ENCODE measurements at regions not wholly inside any gene's neighbourhood (a gene's known extent, or its start where the extent isn't known, plus 50 kb on each side); places are given as distances from the start of the nearest gene placed in this dataset.

DNA sequence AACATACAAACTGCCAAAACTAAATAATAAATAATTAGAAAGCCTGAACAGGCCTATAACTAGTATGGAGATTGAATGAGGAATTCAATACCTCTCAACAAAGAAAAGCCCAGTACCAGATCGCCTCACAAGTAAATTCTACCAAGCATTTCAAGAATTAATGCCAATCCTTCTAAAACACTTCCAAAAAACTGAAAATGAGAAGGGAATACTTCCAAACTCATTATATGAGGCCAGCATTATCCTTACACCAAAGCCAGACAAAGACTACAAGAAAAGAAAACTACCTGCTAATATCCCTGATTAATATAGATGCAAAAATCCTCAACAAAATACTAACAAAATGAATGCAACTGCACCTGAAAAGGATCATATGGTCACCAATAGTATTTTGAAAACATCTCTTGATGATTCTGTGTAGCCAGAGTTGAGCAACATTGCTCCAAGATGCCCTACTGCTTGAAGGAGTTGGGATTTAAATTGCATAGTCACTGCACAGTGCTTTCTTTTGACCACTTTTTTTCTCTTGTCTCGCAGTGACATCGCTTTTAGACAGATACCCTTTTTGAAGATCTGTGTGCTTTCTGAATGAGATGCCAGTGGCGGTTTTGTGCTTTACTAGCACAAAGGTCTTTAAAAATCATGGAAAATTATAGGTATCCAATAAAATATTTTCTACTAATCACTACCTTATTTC, 487.2 kb upstream of the RASGRP1 start:
- no peaks in the 10 kb centered on the region for H3K4me1 ChIP-seq (ENCODE audit: control insufficient read depth, insufficient read depth, low read length)
- no peak overlapping the region for H3K9ac ChIP-seq (ENCODE audit: low read depth, low read length)
- H3K36me3 ChIP-seq (ENCODE audit: control insufficient read depth, insufficient read depth, low read length) = no peaks in the 10 kb centered on the region
- H3K4me3 ChIP-seq (ENCODE audit: low read depth, low read length) = no peak overlapping the region
- no peaks in the 10 kb centered on the region for H3K9me3 ChIP-seq (ENCODE audit: control insufficient read depth, insufficient read depth, low read length)
- no peaks in the 10 kb centered on the region for H3K27me3 ChIP-seq (ENCODE audit: control insufficient read depth, insufficient read depth, low read length)

DNA sequence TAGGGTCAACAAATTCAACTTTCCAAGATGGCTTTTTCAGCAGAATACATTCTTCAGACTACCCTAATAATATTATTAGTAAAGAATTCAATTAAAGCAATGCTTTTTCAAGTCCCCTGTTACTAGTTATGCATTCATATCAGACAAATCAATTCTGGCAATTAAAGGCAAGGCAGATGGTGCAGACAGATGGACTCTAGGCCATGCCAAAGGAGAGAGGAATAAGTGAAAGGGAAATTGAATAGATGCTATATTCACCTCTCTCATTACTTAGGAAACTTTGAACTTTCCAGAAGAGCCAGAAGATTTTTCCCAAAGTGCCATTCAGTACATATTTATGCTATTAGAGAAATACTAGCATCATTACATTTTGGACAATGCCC, 487.7 kb upstream of the RASGRP1 start:
- H3K36me3 ChIP-seq (ENCODE audit: control insufficient read depth, insufficient read depth, low read length) = no peaks in the 10 kb centered on the region
- H3K9me3 ChIP-seq (ENCODE audit: control insufficient read depth, insufficient read depth, low read length) = no peaks in the 10 kb centered on the region
- H3K4me1 ChIP-seq (ENCODE audit: control insufficient read depth, insufficient read depth, low read length) = no peaks in the 10 kb centered on the region
- no peak overlapping the region for H3K9ac ChIP-seq (ENCODE audit: low read depth, low read length)
- no peak overlapping the region for H3K4me3 ChIP-seq (ENCODE audit: low read depth, low read length)
- no peaks in the 10 kb centered on the region for H3K27me3 ChIP-seq (ENCODE audit: control insufficient read depth, insufficient read depth, low read length)

DNA sequence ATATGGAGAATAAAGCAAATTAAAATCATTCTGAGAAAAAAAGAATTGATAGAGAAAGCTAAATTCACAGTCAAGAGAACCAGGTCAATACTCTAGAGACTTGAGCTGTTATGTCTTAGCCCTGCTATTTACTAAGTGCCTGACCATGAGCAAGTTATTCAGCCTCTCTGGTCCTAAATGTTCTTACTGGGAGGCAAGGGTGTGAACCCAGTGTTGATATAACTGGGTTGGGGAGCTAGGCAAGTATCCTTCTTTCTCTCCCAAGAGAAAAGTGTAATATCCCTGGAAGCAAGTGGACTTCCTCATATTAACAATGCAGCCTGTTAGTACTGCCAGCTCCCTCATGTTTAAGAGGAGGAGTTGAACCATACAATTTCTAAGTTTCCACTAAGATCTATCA, 488.9 kb upstream of the RASGRP1 start:
- Histone ChIP-seq H3K9ac (ENCODE audit: low read depth, low read length) (no peak overlapping the region), H3K9me3 (ENCODE audit: control insufficient read depth, insufficient read depth, low read length) (no peaks in the 10 kb centered on the region), H3K36me3 (ENCODE audit: control insufficient read depth, insufficient read depth, low read length) (no peaks in the 10 kb centered on the region), H3K4me1 (ENCODE audit: control insufficient read depth, insufficient read depth, low read length) (no peaks in the 10 kb centered on the region), H3K4me3 (ENCODE audit: low read depth, low read length) (no peak overlapping the region), H3K27me3 (ENCODE audit: control insufficient read depth, insufficient read depth, low read length) (no peaks in the 10 kb centered on the region)

DNA sequence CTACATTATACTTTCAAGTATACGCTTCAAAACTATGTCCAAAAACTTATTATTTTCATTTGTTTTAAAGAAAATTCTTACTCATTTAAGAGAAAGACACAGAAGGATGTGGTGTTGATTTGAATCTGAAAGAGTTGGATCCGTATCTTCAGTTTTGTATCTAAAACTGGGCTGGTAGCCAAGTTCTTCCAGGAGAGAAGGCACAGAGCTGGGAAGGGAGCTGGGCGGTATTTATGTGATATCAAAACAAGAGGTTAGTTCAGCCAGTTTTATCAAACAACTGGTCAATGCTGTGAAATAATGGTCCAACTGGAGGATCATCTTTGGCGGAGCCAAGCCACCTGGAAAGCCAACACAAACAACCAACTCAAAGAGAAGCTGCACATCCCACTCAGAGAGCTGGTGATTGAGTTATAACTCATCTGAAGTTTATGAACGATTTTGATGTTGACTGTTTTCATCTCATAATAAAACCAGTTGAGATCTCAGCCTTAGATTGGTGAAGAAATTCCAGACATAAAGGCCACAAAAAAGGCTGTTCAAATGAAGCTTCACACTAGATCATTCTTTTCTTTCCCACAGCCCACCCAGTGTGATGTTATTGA, 489.6 kb upstream of the RASGRP1 start:
- Histone ChIP-seq H3K9me3 (ENCODE audit: control insufficient read depth, insufficient read depth, low read length) (no peaks in the 10 kb centered on the region), H3K4me1 (ENCODE audit: control insufficient read depth, insufficient read depth, low read length) (no peaks in the 10 kb centered on the region), H3K9ac (ENCODE audit: low read depth, low read length) (no peak overlapping the region), H3K36me3 (ENCODE audit: control insufficient read depth, insufficient read depth, low read length) (no peaks in the 10 kb centered on the region), H3K27me3 (ENCODE audit: control insufficient read depth, insufficient read depth, low read length) (no peaks in the 10 kb centered on the region), H3K4me3 (ENCODE audit: low read depth, low read length) (no peak overlapping the region)

DNA sequence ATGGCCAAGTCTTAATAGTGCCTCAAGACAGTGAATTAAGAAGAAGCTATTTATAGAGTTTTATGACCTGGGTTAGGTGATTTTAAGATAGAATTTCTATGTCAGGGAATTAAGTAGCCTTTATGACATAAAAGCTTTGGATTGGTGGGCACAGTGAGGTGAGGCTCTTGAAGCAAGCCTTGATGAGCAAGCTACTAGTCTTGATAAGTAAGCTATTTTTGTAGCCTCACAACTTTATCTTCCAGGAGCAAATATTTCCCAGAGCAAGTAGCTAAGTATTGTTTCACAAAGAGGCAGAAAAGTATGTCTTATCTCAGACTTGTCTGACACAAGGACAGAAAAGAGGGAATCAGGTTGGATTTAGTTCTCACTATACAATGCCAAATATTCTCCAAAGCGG, 491.7 kb upstream of the RASGRP1 start:
- H3K4me1 ChIP-seq (ENCODE audit: control insufficient read depth, insufficient read depth, low read length) = no peaks in the 10 kb centered on the region
- no peaks in the 10 kb centered on the region for H3K36me3 ChIP-seq (ENCODE audit: control insufficient read depth, insufficient read depth, low read length)
- H3K4me3 ChIP-seq (ENCODE audit: low read depth, low read length) = no peak overlapping the region
- no peaks in the 10 kb centered on the region for H3K9me3 ChIP-seq (ENCODE audit: control insufficient read depth, insufficient read depth, low read length)
- H3K9ac ChIP-seq (ENCODE audit: low read depth, low read length) = no peak overlapping the region
- no peaks in the 10 kb centered on the region for H3K27me3 ChIP-seq (ENCODE audit: control insufficient read depth, insufficient read depth, low read length)

DNA sequence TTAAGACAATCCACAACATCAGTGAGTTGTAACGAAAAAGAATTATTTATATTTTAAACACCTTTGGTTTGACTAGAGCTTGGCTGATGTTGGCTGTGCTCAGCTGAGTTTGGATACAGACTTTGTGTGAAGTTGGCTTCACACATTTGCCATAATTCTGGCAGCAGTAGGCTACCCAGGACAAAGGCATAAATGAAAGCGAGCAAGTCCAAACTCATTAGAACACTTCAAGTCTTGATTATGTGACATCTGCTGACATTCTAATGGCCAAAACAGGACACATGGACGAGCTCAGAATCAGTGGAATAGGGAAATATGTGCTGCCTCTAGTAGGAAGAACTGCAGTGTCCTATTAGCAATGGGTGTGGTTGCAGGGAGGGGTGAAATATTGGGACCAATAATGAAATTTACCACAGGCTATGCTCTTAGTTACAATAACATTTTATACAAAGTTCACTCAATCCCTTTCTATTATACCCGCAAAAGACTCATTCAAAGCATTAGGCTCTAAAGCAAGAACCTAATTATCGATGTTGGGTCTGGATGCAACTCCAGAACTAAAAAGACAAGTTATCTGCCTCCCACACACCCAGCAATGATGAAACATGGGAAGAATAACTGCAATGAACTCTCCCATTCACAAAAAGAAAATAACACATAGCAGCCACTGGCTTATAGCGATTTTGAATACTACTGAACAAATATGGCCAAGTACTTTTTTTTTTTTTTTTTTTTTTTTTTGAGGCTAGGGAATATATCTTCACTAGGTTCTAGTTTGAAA, 493.9 kb upstream of the RASGRP1 start:
- no peak overlapping the region for H3K4me3 ChIP-seq (ENCODE audit: low read depth, low read length)
- H3K9me3 ChIP-seq (ENCODE audit: control insufficient read depth, insufficient read depth, low read length) = no peaks in the 10 kb centered on the region
- no peak overlapping the region for H3K9ac ChIP-seq (ENCODE audit: low read depth, low read length)
- no peaks in the 10 kb centered on the region for H3K27me3 ChIP-seq (ENCODE audit: control insufficient read depth, insufficient read depth, low read length)
- no peaks in the 10 kb centered on the region for H3K4me1 ChIP-seq (ENCODE audit: control insufficient read depth, insufficient read depth, low read length)
- H3K36me3 ChIP-seq (ENCODE audit: control insufficient read depth, insufficient read depth, low read length) = no peaks in the 10 kb centered on the region

DNA sequence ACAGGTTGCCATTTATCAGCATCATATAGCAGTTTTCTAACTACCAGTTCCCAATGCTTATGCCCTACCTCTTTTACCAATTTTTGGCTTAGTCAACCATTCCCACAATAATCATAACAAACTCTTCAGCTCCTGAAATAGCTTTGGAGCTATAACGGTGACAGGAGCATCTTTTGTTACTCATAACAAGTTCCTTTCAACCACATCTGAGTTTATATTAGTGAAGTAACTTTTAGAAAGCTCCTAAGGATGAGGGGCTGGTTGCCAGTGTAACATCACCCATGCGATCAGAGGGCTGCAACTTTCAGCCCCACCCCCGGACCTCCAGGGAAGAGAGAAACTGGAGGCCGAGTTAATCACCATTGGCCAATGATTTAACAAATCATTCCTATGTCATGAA, 495.3 kb upstream of the RASGRP1 start:
- H3K9me3 ChIP-seq (ENCODE audit: control insufficient read depth, insufficient read depth, low read length) = no peaks in the 10 kb centered on the region
- no peaks in the 10 kb centered on the region for H3K4me1 ChIP-seq (ENCODE audit: control insufficient read depth, insufficient read depth, low read length)
- H3K27me3 ChIP-seq (ENCODE audit: control insufficient read depth, insufficient read depth, low read length) = no peaks in the 10 kb centered on the region
- H3K9ac ChIP-seq (ENCODE audit: low read depth, low read length) = no peak overlapping the region
- no peaks in the 10 kb centered on the region for H3K36me3 ChIP-seq (ENCODE audit: control insufficient read depth, insufficient read depth, low read length)
- no peak overlapping the region for H3K4me3 ChIP-seq (ENCODE audit: low read depth, low read length)

DNA sequence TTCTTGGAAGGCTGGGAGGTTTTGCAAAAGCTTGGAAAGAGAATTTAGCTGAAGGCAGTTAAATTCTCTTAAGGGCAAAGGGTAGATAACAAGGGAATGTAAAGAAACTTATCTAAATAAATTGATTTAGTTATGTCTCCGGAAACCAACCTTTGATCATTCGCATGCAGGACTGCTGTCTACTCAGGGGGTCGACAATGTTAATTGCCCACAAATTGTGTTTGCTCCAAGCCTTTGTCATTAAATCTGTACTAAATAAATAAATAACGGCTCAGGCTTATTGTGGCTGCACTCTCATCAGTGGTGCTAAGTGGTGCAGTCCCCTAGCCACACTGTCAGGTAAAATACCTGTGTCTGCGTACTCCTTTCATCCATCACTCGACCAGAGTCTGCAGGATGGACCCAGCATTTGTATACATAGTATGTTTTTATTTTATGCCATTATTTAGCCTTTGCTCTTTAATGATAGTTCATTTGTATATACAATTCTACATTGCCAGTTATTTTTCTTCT, 497.4 kb upstream of the RASGRP1 start:
- H3K36me3 ChIP-seq (ENCODE audit: control insufficient read depth, insufficient read depth, low read length) = no peaks in the 10 kb centered on the region
- H3K4me3 ChIP-seq (ENCODE audit: low read depth, low read length) = no peak overlapping the region
- H3K9me3 ChIP-seq (ENCODE audit: control insufficient read depth, insufficient read depth, low read length) = no peaks in the 10 kb centered on the region
- no peaks in the 10 kb centered on the region for H3K4me1 ChIP-seq (ENCODE audit: control insufficient read depth, insufficient read depth, low read length)
- no peak overlapping the region for H3K9ac ChIP-seq (ENCODE audit: low read depth, low read length)
- no peaks in the 10 kb centered on the region for H3K27me3 ChIP-seq (ENCODE audit: control insufficient read depth, insufficient read depth, low read length)

DNA sequence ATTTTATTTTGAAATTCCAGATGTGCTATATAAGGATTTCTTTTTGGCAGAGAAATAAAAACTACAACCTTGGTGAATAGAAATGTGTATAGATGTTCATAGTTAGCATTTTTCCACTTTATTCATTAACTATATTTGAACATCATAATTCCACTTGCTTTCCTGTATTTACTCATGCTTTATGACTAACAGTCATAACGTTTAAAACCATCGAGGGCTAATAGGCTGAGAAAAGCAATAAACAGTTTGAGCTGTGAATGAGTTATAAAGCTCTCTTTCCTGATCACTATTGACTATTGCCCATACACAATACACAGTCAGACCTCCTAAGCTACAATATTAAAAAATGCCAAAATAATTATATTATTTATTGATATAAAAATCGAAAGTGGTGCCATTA, 502.1 kb upstream of the RASGRP1 start:
- no peak overlapping the region for H3K9ac ChIP-seq (ENCODE audit: low read depth, low read length)
- no peak overlapping the region for H3K4me3 ChIP-seq (ENCODE audit: low read depth, low read length)
- no peaks in the 10 kb centered on the region for H3K36me3 ChIP-seq (ENCODE audit: control insufficient read depth, insufficient read depth, low read length)
- no peaks in the 10 kb centered on the region for H3K9me3 ChIP-seq (ENCODE audit: control insufficient read depth, insufficient read depth, low read length)
- H3K4me1 ChIP-seq (ENCODE audit: control insufficient read depth, insufficient read depth, low read length) = no peaks in the 10 kb centered on the region
- H3K27me3 ChIP-seq (ENCODE audit: control insufficient read depth, insufficient read depth, low read length) = no peaks in the 10 kb centered on the region

DNA sequence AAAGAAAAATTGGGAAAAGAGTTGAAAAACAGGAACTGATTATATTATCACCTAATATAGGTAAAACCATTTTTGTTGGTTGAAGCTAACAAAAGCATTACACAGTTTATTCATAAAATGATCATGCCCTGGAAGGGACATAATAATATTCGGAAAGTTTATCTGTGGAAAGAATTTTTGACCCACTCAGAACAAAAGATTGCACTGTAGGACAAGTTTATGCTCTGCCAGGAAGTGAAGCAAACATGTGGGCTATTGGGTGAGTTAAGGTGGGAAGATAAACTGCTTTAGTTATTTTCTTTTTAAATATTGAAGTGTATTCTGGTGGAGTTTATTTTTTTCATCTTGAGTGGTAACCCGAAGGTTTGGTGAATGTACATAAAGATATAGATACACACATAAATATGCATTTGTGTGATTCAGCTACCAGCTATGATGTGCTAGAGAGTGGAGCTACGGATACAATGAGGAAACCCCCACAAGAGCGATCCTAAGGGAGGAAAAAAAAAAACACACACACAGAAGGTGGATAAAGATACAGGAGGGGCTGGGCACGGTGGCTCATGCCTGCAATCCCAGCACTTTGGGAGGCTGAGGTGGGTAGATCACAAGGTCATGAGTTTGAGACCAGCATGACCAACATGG, 506.4 kb upstream of the THBS1 start:
- no peaks in the 10 kb centered on the region for H3K4me1 ChIP-seq (ENCODE audit: control insufficient read depth, insufficient read depth, low read length)
- H3K36me3 ChIP-seq (ENCODE audit: control insufficient read depth, insufficient read depth, low read length) = no peaks in the 10 kb centered on the region
- no peaks in the 10 kb centered on the region for H3K27me3 ChIP-seq (ENCODE audit: control insufficient read depth, insufficient read depth, low read length)

DNA sequence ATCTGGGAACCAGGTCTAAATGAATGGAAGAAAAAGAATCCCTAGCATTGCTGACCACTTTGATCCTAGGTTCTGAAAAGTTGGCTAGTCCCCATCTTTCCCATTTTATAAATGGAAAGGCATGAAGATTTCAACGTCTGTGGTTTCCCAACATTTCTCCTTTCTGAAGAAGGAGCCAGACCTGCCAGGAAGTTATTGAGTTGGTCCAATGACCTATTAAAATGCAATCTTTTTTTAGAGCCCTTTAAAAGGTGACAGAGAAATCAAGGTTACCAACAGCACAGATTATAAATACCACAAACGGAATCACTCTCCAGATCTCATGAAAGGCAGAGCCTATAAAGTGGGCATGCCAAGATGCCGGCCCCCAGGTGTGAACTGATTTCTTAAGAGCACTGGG, 505.6 kb upstream of the THBS1 start:
- Histone ChIP-seq H3K36me3 (ENCODE audit: control insufficient read depth, insufficient read depth, low read length) (no peaks in the 10 kb centered on the region), H3K9ac (ENCODE audit: low read depth, low read length) (no peak overlapping the region), H3K4me3 (ENCODE audit: low read depth, low read length) (no peak overlapping the region), H3K4me1 (ENCODE audit: control insufficient read depth, insufficient read depth, low read length) (no peaks in the 10 kb centered on the region), H3K9me3 (ENCODE audit: control insufficient read depth, insufficient read depth, low read length) (no peaks in the 10 kb centered on the region), H3K27me3 (ENCODE audit: control insufficient read depth, insufficient read depth, low read length) (no peaks in the 10 kb centered on the region)

More for the DNA sequence above, 506.4 kb upstream of the THBS1 start:
- Histone ChIP-seq H3K9ac (ENCODE audit: low read depth, low read length) (no peak overlapping the region), H3K4me3 (ENCODE audit: low read depth, low read length) (no peak overlapping the region), H3K9me3 (ENCODE audit: control insufficient read depth, insufficient read depth, low read length) (no peaks in the 10 kb centered on the region)
